Sigmoid colon (tissue), 6 donors: ENCODE measurements at regions not wholly inside any gene's neighbourhood (a gene's known extent, or its start where the extent isn't known, plus 50 kb on each side); places are given as distances from the start of the nearest gene placed in this dataset.

Experiments
- DNase-seq: peaks from one replicate; pipeline ENCODE4 v3.0.0-alpha.2; 2019
- H3K27ac ChIP-seq, 4 donors: fragments of 200-600 bp; sonication (generic); one replicate each; pipeline ENCODE4 v1.5.1; 2016 to 2019; ENCODE audit warnings: mild to moderate bottlenecking in 1 of 4
- H3K27me3 ChIP-seq, 3 donors: fragments of 200-600 bp; sonication (generic); one replicate each; pipeline ENCODE4 v1.5.1; 2019; ENCODE audit warnings: mild to moderate bottlenecking in 1 of 3
- H3K36me3 ChIP-seq, 4 donors: fragments of 200-600 bp; sonication (generic); one replicate each; pipeline ENCODE4 v1.5.1; 2016 to 2019
- H3K4me1 ChIP-seq, 4 donors: fragments of 200-600 bp; sonication (generic); one replicate each; pipeline ENCODE4 v1.5.1; 2017 to 2019
- H3K4me3 ChIP-seq, 4 donors: fragments of 200-600 bp; sonication (generic); one replicate each; pipeline ENCODE4 v1.5.1; 2017 to 2019; ENCODE audit warnings: mild to moderate bottlenecking in 2 of 4, moderate library complexity in 1 of 4
- H3K9me3 ChIP-seq, 4 donors: fragments of 200-600 bp in 3 of 4; sonication (generic) in 3 of 4; one replicate each; pipeline versions ENCODE4 v1.5.1 to v1.6.1; 2013 to 2019
- EP300 ChIP-seq, 4 donors: sonication (generic); formaldehyde crosslinking; IDR thresholded peaks; one replicate each; pipeline ENCODE4 v1.6.1; 2017; ENCODE audit warnings: antibody characterized with exemption in 4 of 4
- POLR2A ChIP-seq, 2 donors: fragments of 450-650 bp; IDR thresholded peaks; one replicate each; pipeline ENCODE4 v1.6.1; 2016; ENCODE audit warnings: antibody characterized with exemption in 2 of 2, mild to moderate bottlenecking in 2 of 2, moderate library complexity in 2 of 2
- POLR2AphosphoS5 ChIP-seq, 4 donors: sonication (generic); formaldehyde crosslinking; IDR thresholded peaks; one replicate each; pipeline ENCODE4 v1.6.1; 2017; ENCODE audit warnings: antibody characterized with exemption in 4 of 4
- WGBS, 2 donors: extraction: QIAGEN DNeasy Blood & Tissue Kit; methylation state at CpG; one replicate each; pipeline ENCODE4 v1.1.7; 2013; 5-methylcytosine and 5-hydroxymethylcytosine counted together
- intact Hi-C: fragments of 100-400 bp; cut with DNase I; formaldehyde crosslinking; loops from one replicate; pipeline ENCODE4 v1.15.1; 2023
- TF ChIP-seq, protein P1 (sequence below), 4 experiments: fragments of 450-650 bp in 3 of 4; fragments of 200-600 bp in 1 of 4; IDR thresholded peaks; one replicate each; pipeline ENCODE4 v1.5.1; 2016 to 2019; ENCODE audit warnings: antibody characterized with exemption in 4 of 4, mild to moderate bottlenecking in 3 of 4, moderate library complexity in 2 of 4
- donor health status: healthy with polysubstance abuse.
- donor health status: healthy.

DNA sequence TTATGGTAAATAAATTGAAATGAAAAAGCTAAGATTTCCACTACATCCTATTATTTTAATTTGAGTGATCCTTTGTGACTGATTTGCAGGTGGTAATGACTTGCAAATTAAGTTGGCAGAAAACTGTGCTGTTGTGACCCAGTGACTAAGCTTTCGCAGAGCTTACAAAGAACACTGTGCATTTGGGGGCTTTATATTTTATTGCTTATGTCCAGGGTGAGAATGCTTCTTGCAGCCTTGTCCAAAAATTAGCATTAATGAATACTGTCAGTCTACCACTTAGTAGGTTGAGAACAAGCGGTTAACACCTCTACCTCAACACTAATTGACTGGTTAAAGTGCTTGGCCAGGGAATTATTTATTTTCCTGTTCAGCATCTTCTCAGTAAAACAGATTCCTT, 991.3 kb upstream of the DIAPH2 start:
- DNase-seq, result no peak
- Histone ChIP-seq H3K4me1 (no peaks in the 10 kb centered on the region), H3K27ac (no peak overlapping the region), H3K9me3 (no peaks in the 10 kb centered on the region), H3K4me3 (no peak overlapping the region), H3K36me3 (no peaks in the 10 kb centered on the region), H3K27me3 (no peaks in the 10 kb centered on the region)
- TF ChIP-seq POLR2A (IDR thresholded peaks at IDR 0.05) (no peak), POLR2AphosphoS5 (IDR thresholded peaks at IDR 0.05) (no peak), EP300 (IDR thresholded peaks at IDR 0.05) (no peak)
- TF ChIP-seq, protein P1, sequence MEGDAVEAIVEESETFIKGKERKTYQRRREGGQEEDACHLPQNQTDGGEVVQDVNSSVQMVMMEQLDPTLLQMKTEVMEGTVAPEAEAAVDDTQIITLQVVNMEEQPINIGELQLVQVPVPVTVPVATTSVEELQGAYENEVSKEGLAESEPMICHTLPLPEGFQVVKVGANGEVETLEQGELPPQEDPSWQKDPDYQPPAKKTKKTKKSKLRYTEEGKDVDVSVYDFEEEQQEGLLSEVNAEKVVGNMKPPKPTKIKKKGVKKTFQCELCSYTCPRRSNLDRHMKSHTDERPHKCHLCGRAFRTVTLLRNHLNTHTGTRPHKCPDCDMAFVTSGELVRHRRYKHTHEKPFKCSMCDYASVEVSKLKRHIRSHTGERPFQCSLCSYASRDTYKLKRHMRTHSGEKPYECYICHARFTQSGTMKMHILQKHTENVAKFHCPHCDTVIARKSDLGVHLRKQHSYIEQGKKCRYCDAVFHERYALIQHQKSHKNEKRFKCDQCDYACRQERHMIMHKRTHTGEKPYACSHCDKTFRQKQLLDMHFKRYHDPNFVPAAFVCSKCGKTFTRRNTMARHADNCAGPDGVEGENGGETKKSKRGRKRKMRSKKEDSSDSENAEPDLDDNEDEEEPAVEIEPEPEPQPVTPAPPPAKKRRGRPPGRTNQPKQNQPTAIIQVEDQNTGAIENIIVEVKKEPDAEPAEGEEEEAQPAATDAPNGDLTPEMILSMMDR (IDR thresholded peaks at IDR 0.05), result no peak
- WGBS, 2 donors, result 76 to 84% methylated on average over 2 of the region's 2 CpGs
- intact Hi-C loops, result no loop called here

DNA sequence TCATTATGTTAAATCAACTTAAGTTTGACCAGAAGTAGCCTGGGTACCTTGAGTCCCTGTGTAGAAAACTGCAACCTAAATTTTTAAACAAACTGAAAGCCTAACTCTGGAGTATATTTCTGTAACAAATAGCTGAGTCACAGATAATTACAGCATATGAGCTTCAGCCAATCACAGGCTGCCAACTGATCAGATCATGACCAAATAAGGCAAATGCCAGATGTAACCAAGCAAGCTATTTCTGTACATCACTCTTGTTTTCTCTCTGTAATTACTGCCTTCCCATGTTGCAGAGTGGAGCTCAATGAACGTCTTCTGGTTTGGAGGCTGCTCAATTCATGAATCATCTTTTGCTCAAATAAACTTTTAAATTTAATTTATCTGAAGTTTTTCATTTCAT, 980.9 kb upstream of the DIAPH2 start:
- WGBS, 2 donors, result 78 to 87% methylated on average over 1 of the region's 1 CpG
- intact Hi-C loops, result no loop called here
- H3K27ac ChIP-seq, result no peak overlapping the region

DNA sequence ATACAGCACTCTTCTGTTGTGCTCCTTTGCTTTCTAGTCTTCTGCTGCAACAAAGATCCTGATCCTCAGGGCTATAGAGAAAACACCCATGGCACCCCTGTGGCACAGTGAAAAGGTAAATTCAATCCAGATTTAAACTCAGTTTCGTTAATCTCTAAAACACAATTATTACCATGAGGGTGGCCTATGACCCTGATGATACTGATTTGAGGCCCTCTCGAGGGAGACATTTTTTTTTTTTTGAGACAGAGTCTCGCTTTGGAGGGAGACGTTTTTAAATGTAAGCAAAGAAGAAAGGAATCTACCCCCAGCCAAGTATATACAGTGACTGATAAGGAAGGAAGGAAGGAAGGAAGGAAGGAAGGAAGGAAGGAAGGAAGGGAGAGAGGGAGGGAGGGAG, 967.8 kb upstream of the DIAPH2 start:
- intact Hi-C loops, result no loop called here
- no peaks in the 10 kb centered on the region for H3K36me3 ChIP-seq
- WGBS, 2 donors, result 65 to 80% methylated on average over 4 of the region's 4 CpGs
- no peaks in the 10 kb centered on the region for H3K4me1 ChIP-seq
- no peak overlapping the region for H3K27ac ChIP-seq
- TF ChIP-seq POLR2AphosphoS5 (IDR thresholded peaks at IDR 0.05) (no peak), POLR2A (IDR thresholded peaks at IDR 0.05) (no peak), EP300 (IDR thresholded peaks at IDR 0.05) (no peak)
- TF ChIP-seq, protein P1 (IDR thresholded peaks at IDR 0.05), result no peak
- no peak for DNase-seq
- H3K9me3 ChIP-seq, result no peaks in the 10 kb centered on the region
- no peaks in the 10 kb centered on the region for H3K27me3 ChIP-seq
- H3K4me3 ChIP-seq, result no peak overlapping the region

More for the DNA sequence above, 980.9 kb upstream of the DIAPH2 start:
- Histone ChIP-seq H3K4me1 (no peaks in the 10 kb centered on the region), H3K27me3 (no peaks in the 10 kb centered on the region), H3K9me3 (no peaks in the 10 kb centered on the region), H3K4me3 (no peak overlapping the region), H3K36me3 (no peaks in the 10 kb centered on the region)
- no peak for DNase-seq
- TF ChIP-seq EP300 (IDR thresholded peaks at IDR 0.05) (no peak), POLR2A (IDR thresholded peaks at IDR 0.05) (no peak), POLR2AphosphoS5 (IDR thresholded peaks at IDR 0.05) (no peak)
- TF ChIP-seq, protein P1 (IDR thresholded peaks at IDR 0.05), result no peak

DNA sequence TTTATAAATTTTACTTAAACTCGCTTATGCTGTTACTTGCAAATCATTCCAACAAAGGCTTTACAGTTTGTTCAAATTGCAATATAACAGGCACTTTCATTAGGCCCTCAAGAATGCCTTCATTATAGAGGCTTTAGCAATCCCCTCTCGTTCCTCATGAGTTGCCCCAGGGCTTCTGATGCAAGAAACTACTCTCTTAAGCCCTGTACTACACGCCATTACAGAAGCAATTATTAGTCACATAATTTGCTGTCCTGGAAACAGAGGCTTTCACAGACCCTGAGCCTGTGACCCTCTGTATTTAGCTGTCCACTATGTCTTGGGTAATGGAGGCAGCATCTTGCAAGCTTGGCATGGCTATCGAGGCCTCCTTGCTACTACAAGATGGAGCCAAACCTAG, 965.9 kb upstream of the DIAPH2 start:
- TF ChIP-seq, protein P1 (IDR thresholded peaks at IDR 0.05), result no peak
- TF ChIP-seq POLR2AphosphoS5 (IDR thresholded peaks at IDR 0.05) (no peak), EP300 (IDR thresholded peaks at IDR 0.05) (no peak), POLR2A (IDR thresholded peaks at IDR 0.05) (no peak)
- H3K4me1 ChIP-seq, result no peaks in the 10 kb centered on the region
- no peak for DNase-seq
- H3K9me3 ChIP-seq, result no peaks in the 10 kb centered on the region
- no peak overlapping the region for H3K4me3 ChIP-seq
- H3K27me3 ChIP-seq, result no peaks in the 10 kb centered on the region
- intact Hi-C loops, result no loop called here
- no peak overlapping the region for H3K27ac ChIP-seq
- WGBS, 2 donors, result 70 to 80% methylated on average over 4 of the region's 4 CpGs
- H3K36me3 ChIP-seq, result no peaks in the 10 kb centered on the region

DNA sequence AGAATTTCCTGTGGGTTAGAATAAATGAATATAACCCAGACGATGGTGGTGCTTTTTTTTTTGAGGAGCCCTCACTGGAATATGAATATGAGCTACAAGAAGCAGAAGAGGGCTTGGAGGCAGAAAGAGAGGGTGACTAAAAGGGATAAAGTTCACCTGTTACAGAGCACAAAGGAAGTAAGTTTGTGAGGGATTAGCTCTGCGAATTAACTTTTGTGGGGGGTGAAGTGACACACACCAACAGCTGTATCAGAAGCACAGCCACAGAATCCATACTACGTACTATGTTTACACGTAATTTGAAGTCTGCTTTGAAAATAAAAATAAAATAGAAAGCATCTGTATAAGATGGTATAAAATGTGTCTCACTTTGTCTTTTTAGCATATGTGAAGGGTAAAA, 963.6 kb upstream of the DIAPH2 start:
- WGBS, 2 donors, result 71 to 80% methylated on average over 4 of the region's 4 CpGs
- TF ChIP-seq EP300 (IDR thresholded peaks at IDR 0.05) (no peak), POLR2A (IDR thresholded peaks at IDR 0.05) (no peak), POLR2AphosphoS5 (IDR thresholded peaks at IDR 0.05) (no peak)
- TF ChIP-seq, protein P1 (IDR thresholded peaks at IDR 0.05), result no peak

More for the DNA sequence above, 963.6 kb upstream of the DIAPH2 start:
- intact Hi-C loops, result no loop called here
- DNase-seq, result no peak
- no peaks in the 10 kb centered on the region for H3K36me3 ChIP-seq
- H3K4me1 ChIP-seq, result no peaks in the 10 kb centered on the region
- H3K27me3 ChIP-seq, result no peaks in the 10 kb centered on the region
- H3K27ac ChIP-seq, result no peak overlapping the region
- no peaks in the 10 kb centered on the region for H3K9me3 ChIP-seq
- H3K4me3 ChIP-seq, result no peak overlapping the region
